ENCODE measurements at regions not wholly inside any gene's neighbourhood (a gene's known extent, or its start where the extent isn't known, plus 50 kb on each side); places are given as distances from the start of the nearest gene placed in this dataset.

- DNase-seq, result no peak
Measured at GRCh38 chr9:89749500-89750116, 144.8 kb downstream of the GADD45G start.

- no peak for DNase-seq
Measured at GRCh38 chr9:89750117-89750791, 145.4 kb downstream of the GADD45G start.

DNA sequence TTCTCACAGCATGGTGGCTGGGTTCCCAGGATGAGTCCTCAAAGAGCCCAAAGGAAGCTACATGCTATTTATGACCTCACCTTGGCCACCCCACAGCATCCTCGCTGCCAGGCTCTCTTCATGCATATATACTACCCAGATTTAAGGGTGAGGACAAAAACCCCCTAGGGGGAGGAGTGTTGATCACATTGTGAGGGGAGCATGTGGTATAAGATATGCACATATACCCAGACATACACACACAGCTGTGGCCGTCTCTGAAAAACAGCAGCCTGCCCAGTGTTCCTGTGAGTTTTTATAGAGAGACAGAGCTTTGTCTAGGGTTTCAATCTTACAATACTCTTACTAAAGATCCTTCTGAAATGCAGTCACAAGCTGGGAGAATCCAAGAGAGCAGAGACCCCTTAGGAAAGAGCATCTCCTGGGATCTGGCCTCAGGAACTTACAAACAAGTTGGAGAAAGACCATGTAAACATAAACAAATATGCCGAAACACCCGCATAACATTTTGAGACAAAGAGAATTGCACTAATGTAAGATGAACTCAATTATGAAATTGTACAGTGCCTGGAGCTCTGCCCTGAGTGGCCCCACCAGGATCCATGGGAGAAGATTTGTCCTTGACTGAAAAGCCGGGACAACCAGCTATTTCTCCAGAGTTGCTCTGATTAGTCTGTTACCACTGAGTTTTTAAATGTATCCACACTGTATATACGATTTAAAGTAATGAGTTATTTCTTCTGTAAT is 146.4 kb downstream of the GADD45G start:
- DNase-seq, result no peak

DNA sequence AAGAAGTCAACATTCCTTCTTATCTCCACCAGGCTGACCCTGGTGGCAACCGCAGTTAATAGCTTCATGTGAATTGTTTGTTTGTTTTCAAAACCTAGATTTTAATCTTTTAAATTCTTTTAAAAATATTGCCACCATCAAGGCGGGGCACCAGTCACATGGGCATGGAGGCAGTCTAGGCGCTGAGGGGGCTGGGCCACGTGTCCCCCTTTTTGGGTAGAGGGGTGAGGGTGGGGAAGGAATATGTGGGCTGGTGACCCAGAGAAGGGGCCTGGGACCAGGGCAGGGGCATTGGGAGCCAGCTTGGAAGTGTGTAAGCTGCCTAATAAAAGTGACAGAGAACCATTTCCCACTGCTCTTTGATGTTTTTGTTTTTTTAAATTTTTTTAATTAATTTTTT is 147.3 kb downstream of the GADD45G start:
- no peak for DNase-seq

- DNase-seq, result no peak
Measured at GRCh38 chr9:89753472-89754055, 148.8 kb downstream of the GADD45G start.

- DNase-seq, result no peak
Measured at GRCh38 chr9:89754193-89754592, 149.4 kb downstream of the GADD45G start.

- peak; percentile 55 for DNase-seq
Measured at GRCh38 chr9:89755821-89756220, 151.0 kb downstream of the GADD45G start.

DNA sequence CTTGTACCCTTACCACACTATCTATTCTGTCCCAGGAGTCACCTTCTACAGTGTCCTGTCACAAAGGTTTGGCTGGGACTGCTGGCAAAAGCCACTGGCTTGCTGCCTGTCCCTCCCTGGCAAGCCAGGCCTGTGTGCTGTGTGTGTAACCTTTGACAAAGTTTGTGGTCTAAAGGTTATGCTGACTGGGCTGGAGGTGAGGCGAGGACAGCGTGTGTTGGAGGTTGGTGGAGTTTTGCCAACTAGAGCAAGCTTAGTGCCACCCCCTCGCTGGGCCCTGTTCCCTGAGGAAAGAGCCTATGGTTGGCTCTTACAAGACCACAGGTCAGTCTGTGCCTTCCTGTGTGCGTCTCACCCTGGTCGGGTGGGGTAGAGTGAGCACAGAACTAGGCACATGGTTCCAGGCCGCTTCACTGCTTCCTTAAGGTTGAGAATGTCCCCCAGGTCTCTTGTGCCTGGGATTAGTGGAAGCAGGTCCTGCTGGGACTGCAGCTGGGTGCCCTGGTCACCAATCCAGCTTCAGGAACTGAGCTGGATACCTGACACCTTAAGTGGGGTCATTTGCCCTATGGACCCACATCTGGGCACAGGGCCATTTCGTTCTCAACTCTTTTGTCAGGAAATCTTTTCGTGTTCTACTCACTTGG is 152.2 kb downstream of the GADD45G start:
- DNase-seq, result no peak

DNA sequence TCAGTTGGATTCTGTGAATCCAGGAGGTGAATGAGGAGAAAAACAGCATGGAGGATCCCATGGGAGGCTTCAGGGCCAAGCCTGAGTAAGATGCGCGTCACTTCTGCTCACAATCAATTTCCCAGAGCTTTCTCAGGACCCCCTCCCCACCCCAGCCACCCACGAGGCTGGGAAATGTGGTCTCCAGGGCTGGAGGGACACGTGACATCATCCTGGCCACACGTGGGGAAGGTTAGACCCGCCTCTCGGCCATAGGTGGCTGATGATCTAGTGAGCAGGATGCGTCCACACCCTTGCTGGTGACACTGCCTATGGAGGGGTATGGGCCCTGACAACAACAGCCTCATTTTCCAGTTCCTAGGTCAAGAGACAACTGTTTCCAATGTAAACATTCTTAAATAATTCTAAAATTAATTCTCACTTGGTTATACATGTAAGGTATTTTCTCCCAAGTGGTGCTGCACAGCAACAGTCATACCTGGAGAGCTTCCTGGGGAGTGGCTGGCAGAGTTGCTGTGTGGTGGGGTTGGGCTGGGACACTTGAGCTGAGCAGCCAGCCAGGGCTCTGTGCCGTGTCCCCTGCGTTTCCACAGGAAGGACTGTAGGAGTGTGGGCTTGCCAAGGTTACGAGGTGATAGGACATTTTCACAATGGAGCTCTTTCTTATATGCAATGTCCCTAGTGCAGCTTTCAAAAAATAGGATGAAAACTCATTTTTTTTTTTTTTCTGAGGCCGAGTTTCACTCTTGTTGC is 153.1 kb downstream of the GADD45G start:
- DNase-seq, result no peak

- DNase-seq, result peak; percentile 50
Measured at GRCh38 chr9:89759572-89759971, 154.8 kb downstream of the GADD45G start.

DNA sequence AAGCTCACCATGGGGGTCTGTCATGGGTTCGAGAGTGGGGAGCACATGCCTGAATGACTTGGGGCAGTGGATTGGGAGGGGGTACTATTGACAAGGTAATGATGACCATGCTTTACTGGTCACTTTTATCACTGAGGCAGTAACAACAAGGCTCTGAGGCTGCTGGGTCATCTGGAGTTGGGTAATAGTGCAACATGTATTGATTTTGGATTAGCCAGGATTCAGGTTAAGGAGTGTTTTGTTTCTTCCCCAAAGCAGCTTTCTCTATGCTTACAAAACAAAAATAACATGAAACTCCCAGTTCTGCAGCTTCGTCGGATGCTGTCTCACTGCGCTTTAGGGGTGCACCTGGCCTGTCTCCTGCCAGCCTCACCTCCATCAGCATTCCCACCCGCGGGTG is 155.3 kb downstream of the GADD45G start:
- DNase-seq, result no peak

DNA sequence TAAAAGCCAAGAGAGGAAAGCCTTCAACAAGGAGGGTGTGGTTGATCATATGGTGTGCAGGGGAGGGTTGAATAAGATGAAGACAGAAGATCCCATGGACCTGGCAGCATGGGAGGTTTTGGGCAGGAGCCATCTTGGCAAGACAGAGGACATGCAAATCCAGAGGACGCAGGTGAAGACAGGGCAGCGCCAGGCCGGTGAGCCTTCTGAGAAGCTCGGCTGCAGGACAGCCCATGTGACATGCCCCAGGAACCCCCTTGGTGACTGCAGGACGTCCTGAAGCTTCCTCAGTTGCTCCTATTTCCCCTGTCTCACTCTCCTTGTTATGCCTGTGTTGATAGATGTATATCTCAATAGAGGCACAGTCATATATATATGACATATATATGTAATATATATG is 159.4 kb downstream of the GADD45G start:
- DNase-seq, result no peak

GRCh38 chr9:89765211-89765946 is 160.6 kb downstream of the GADD45G start:
- DNase-seq, result no peak

GRCh38 chr9:89766991-89767390 is 162.2 kb downstream of the GADD45G start:
- DNase-seq, result no peak

DNA sequence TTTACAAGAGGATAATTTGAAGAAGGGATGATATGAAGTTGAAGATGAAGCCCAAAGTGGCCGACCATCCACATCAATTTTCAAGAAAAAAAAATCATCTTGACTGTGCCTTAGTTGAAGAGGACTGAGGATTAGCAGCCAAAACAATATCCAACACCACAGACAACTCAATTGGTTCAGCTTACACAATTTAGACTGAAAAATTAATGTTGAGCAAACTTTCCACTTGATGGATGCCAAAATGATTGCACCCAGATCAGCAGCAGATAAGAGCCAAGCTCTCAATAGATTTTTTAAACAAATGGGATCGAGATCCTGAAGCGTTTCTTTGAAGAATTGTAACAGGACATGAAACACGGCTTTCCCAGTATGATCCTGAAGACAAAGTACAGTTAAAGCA is 163.2 kb downstream of the GADD45G start:
- no peak for DNase-seq

- no peak for DNase-seq
Measured at GRCh38 chr9:89768650-89769071, 163.8 kb downstream of the GADD45G start.

DNA sequence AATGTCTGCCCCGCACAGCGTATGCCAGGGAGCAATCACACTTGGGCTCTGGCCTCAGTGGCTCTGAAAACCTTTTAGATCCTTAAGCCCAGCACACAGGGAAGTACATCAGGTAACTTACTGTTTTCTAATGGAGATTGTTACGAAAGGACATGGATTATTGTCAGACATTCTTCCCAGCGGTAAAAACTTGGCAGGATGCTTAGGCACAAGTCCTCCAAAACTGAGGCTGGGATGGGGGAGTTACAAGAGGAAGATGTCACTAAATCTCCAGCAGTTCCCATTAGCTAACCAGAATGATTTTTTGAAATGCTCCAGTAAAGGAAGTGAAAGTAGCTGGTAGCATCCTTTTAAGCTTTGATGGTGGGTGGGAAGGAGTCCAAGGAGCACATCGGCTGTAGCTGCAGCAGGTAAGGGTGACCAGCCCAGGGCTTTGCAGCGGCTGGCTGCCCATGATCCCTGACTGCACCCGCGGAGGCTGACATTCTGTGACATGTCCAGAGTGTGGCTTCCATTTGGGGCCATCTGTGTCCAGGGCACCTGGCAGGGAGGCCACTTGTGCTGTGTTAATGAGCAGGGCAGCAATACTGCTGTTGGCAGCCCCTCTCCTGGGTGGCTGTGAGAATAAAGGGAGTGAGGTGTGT is 165.8 kb downstream of the GADD45G start:
- peak; percentile 32 for DNase-seq

DNA sequence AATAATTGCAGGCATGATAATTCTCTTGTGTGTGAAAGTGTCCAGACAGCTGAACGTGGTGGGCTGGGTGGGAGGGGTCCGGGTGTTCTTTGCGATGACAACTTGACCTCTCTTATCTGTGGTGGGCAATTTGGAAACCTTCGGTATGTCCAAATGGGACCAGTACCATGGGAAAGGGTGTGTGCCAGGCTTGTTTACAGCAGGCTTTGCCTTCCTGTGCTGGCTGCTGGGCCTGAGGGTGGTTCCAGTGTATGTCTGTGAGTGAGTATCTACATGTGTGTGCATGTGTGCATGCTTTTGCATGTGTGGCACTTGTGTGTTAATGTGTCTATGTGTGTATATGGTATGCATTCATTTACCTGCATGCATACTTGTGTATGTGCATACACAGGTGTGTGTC is 166.4 kb downstream of the GADD45G start:
- DNase-seq, result no peak

DNA sequence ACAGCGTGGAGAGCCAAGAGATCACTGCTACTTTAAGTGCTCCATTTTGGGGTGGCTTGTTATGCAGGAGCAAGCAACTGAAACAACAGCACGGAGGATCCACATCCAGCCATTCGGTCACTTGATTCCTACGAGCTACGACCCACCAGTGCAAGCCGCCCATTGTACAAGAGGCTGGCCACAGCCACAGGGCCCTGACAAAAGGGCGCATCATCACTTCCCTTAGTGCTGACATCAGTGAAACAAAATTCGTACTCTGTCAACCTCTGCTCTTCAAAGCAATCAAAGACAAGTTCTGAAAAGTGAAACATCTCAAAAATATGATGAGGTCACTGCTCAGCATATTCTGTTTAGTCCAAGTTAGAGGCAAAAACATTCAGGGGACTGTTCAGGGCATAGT is 168.4 kb downstream of the GADD45G start:
- DNase-seq, result no peak

DNA sequence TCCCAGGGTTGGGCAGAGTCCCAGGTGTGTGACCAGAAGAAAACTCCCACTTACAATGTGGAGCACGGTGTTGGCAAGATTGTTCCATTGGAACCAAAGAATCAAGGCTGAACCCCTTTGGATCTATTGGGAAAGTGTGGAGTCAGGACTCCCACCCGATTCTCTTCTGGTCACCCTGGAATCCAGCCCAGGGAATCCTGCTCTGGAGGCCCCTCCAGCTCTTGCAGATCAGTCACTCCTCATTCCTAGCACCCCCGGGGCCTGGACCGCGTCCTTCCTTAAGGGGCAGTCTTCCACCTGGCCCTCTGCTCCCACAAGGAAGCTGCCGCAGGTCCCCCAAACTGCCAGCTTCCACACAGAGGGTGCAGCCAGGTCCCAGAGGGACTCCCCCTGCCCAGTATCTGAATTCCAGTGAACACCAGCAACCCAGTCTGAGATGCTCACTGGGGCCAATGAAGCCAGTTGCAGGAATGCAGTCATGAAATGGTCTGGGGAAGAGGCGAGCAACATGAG is 170.1 kb downstream of the GADD45G start:
- DNase-seq, result no peak

DNA sequence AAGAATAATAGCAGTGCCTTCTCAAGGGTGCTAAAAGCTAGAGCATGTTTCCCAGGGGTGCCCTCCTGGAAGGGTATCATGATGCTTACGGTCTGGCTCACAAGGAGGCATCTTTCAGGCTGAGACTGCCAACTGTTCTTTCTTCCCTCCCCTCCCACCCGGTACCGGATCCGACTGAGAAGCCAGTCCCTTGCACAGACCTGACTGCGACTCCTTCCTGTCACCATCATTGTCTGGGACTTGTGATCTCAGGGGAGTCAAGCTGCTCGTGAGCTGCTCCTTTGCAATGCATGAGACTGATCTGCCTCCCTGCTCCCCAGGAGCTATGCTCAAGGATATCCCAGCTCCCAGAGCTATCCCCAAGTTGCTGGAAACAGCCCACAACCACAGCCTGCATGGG is 170.8 kb downstream of the GADD45G start:
- no peak for DNase-seq

Measured in NCI-H2029 (cell line).